ENCODE measurements at regions not wholly inside any gene's neighbourhood (a gene's known extent, or its start where the extent isn't known, plus 50 kb on each side); places are given as distances from the start of the nearest gene placed in this dataset.
A peak's percentile ranks its signal among the peaks of the same experiment; 100 is the strongest.
"Not testable (repeated sequence)": the region's sequence is repeated elsewhere in the genome, so short reads cannot be mapped to it uniquely, and the experiment has no call there.

- no peak for DNase-seq (ENCODE audit: low read depth)
Measured at GRCh38 chrX:115909017-115909416, 261.5 kb upstream of the AGTR2 start.

- no peak for DNase-seq (ENCODE audit: low read depth)
Measured at GRCh38 chrX:115911967-115912366, 258.6 kb upstream of the AGTR2 start.

- DNase-seq (ENCODE audit: low read depth), result no peak
Measured at GRCh38 chrX:115912372-115912897, 258.1 kb upstream of the AGTR2 start.

- no peak for DNase-seq (ENCODE audit: low read depth)
Measured at GRCh38 chrX:115913575-115913974, 257.0 kb upstream of the AGTR2 start.

- DNase-seq (ENCODE audit: low read depth), result not testable (repeated sequence)
Measured at GRCh38 chrX:115915625-115916024, 254.9 kb upstream of the AGTR2 start.

GRCh38 chrX:115929480-115929879, 241.1 kb upstream of the AGTR2 start:
- DNase-seq (ENCODE audit: low read depth), result no peak

- DNase-seq (ENCODE audit: low read depth), result no peak
Measured at GRCh38 chrX:115936008-115936407, 234.5 kb upstream of the AGTR2 start.

GRCh38 chrX:115939070-115939469, 231.5 kb upstream of the AGTR2 start:
- DNase-seq (ENCODE audit: low read depth), result no peak

GRCh38 chrX:115939636-115940160, 230.8 kb upstream of the AGTR2 start:
- no peak for DNase-seq (ENCODE audit: low read depth)

- no peak for DNase-seq (ENCODE audit: low read depth)
Measured at GRCh38 chrX:115940348-115940747, 230.2 kb upstream of the AGTR2 start.

- no peak for DNase-seq (ENCODE audit: low read depth)
Measured at GRCh38 chrX:115940888-115941332, 229.6 kb upstream of the AGTR2 start.

GRCh38 chrX:115941388-115941787, 229.2 kb upstream of the AGTR2 start:
- DNase-seq (ENCODE audit: low read depth), result no peak

- no peak for DNase-seq (ENCODE audit: low read depth)
Measured at GRCh38 chrX:115946059-115946458, 224.5 kb upstream of the AGTR2 start.

- no peak for DNase-seq (ENCODE audit: low read depth)
Measured at GRCh38 chrX:115948018-115948923, 222.3 kb upstream of the AGTR2 start.

GRCh38 chrX:115949900-115950822, 220.4 kb upstream of the AGTR2 start:
- no peak for DNase-seq (ENCODE audit: low read depth)

GRCh38 chrX:115952417-115953092, 218.0 kb upstream of the AGTR2 start:
- no peak for DNase-seq (ENCODE audit: low read depth)

GRCh38 chrX:115957862-115958490, 212.6 kb upstream of the AGTR2 start:
- no peak for DNase-seq (ENCODE audit: low read depth)

- peak; percentile 42 for DNase-seq (ENCODE audit: low read depth)
Measured at GRCh38 chrX:115958687-115959359, 211.7 kb upstream of the AGTR2 start.

GRCh38 chrX:115960440-115961084, 210.0 kb upstream of the AGTR2 start:
- no peak for DNase-seq (ENCODE audit: low read depth)

All from HT1080 (cell line).